Smooth muscle cell (in vitro differentiated cells): ENCODE measurements at regions not wholly inside any gene's neighbourhood (a gene's known extent, or its start where the extent isn't known, plus 50 kb on each side); places are given as distances from the start of the nearest gene placed in this dataset.

ENCODE experiments used
- DNase-seq: peaks from one replicate; lab custom pipeline; 2025; ENCODE audit not compliant: unreplicated experiment; lab: John Stamatoyannopoulos, UW
- H2AFZ ChIP-seq: fragments of 200-600 bp; sonication (generic); 2 replicates; pipeline ENCODE4 v1.6.0; 2016; ENCODE audit warnings: antibody characterized with exemption, low read depth, mild to moderate bottlenecking
- H3F3A ChIP-seq: fragments of 200-600 bp; sonication (generic); 2 replicates; pipeline ENCODE4 v1.6.0; 2017; ENCODE audit warnings: antibody characterized with exemption, low read depth
- H3K27ac ChIP-seq: fragments of 200-600 bp; sonication (generic); 2 replicates; pipeline ENCODE4 v1.5.1; 2016; ENCODE audit warnings: low read depth, mild to moderate bottlenecking
- H3K27me3 ChIP-seq: fragments of 200-600 bp; sonication (generic); 2 replicates; pipeline ENCODE4 v1.6.1; 2016; ENCODE audit warnings: low read depth, mild to moderate bottlenecking
- H3K36me3 ChIP-seq: fragments of 200-600 bp; sonication (generic); 2 replicates; pipeline ENCODE4 v1.5.1; 2016; ENCODE audit warnings: low read depth
- H3K4me1 ChIP-seq: fragments of 200-600 bp; sonication (generic); 2 replicates; pipeline ENCODE4 v1.5.1; 2016; ENCODE audit warnings: low read depth
- H3K4me2 ChIP-seq: fragments of 200-600 bp; sonication (generic); 2 replicates; pipeline ENCODE4 v1.6.0; 2016; ENCODE audit warnings: mild to moderate bottlenecking
- H3K4me3 ChIP-seq: fragments of 200-600 bp; sonication (generic); 2 replicates; pipeline ENCODE4 v1.5.1; 2016; ENCODE audit warnings: mild to moderate bottlenecking
- H3K79me2 ChIP-seq: fragments of 200-600 bp; sonication (generic); 2 replicates; pipeline ENCODE4 v1.6.0; 2016; ENCODE audit warnings: low read depth, mild to moderate bottlenecking
- H3K9ac ChIP-seq: fragments of 200-600 bp; sonication (generic); 2 replicates; pipeline ENCODE4 v1.6.0; 2016; ENCODE audit warnings: low read depth
- H3K9me3 ChIP-seq: fragments of 200-600 bp; sonication (generic); replicated peaks from 2 replicates; pipeline ENCODE4 v1.5.1; 2016; ENCODE audit warnings: low read depth
- H4K20me1 ChIP-seq: fragments of 200-600 bp; sonication (generic); 2 replicates; pipeline ENCODE4 v1.6.0; 2016; ENCODE audit warnings: low read depth
- WGBS: methylation state at CpG from one replicate; pipeline ENCODE4 v1.1.7; 2016; ENCODE audit warnings: low lambda C conversion rate; 5-methylcytosine and 5-hydroxymethylcytosine counted together
- TF ChIP-seq, protein P1 (sequence below): fragments of 200-600 bp; sonication (generic); IDR thresholded peaks from 2 replicates; pipeline ENCODE4 v1.5.1; 2017; ENCODE audit warnings: borderline replicate concordance, mild to moderate bottlenecking, antibody characterized with exemption; ENCODE audit not compliant: insufficient read depth, poor library complexity, severe bottlenecking

DNA sequence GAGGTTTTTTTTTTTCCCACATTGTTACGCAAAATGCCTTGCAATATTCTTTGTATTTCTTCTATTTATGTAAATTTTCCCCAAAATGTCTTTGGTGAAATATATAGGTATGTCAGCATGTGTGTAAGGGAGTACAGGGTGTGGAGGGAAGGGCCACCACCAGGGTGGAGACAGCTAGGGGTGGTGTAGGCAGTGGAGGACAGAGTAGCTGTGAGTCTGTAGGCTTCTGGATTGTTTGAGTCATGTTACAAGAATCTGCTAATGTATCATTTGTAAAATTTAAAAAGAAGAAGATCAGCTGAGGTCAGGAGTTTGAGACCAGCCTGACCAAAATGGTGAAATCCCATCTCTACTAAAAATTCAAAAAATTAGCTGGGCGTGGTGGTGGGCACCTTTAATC is 175.5 kb downstream of the NXNL2 start:
- H3K4me3 ChIP-seq = no peak overlapping the region
- no peaks in the 10 kb centered on the region for H4K20me1 ChIP-seq
- H3K9me3 ChIP-seq = no peaks in the 10 kb centered on the region
- H3K36me3 ChIP-seq = no peaks in the 10 kb centered on the region
- H3K27ac ChIP-seq = no peak overlapping the region
- no peak for DNase-seq
- H3F3A ChIP-seq = no peaks in the 10 kb centered on the region
- TF ChIP-seq, protein P1, sequence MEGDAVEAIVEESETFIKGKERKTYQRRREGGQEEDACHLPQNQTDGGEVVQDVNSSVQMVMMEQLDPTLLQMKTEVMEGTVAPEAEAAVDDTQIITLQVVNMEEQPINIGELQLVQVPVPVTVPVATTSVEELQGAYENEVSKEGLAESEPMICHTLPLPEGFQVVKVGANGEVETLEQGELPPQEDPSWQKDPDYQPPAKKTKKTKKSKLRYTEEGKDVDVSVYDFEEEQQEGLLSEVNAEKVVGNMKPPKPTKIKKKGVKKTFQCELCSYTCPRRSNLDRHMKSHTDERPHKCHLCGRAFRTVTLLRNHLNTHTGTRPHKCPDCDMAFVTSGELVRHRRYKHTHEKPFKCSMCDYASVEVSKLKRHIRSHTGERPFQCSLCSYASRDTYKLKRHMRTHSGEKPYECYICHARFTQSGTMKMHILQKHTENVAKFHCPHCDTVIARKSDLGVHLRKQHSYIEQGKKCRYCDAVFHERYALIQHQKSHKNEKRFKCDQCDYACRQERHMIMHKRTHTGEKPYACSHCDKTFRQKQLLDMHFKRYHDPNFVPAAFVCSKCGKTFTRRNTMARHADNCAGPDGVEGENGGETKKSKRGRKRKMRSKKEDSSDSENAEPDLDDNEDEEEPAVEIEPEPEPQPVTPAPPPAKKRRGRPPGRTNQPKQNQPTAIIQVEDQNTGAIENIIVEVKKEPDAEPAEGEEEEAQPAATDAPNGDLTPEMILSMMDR = no peak
- H3K9ac ChIP-seq = no peak overlapping the region
- no peak overlapping the region for H3K4me2 ChIP-seq
- no peaks in the 10 kb centered on the region for H3K79me2 ChIP-seq
- no peaks in the 10 kb centered on the region for H3K4me1 ChIP-seq
- WGBS = 92% methylated on average over 2 of the region's 2 CpGs
- H3K27me3 ChIP-seq = no peaks in the 10 kb centered on the region
- H2AFZ ChIP-seq = no peak overlapping the region

DNA sequence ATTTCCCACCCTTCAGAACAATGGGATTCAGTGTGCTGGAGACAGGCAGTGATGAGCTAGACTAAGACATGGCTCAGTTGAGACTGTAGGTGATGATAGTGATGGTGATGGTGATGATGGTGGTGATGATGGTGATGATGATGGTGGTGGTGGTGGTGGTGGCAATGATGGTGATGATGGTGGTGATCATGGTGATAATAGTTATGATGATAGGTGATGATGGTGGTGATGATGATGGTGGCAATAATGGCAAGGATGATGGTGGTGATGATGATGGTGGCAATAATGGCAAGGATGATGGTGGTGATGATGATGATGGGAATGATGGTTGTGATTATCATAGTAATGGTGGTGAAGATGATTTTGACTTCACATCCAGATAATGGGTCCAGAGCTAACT is 176.7 kb downstream of the NXNL2 start:
- Histone ChIP-seq H3K4me2 (no peak overlapping the region), H3F3A (peaks cover 6% of the 10 kb centered on the region), H3K4me3 (no peak overlapping the region), H3K9me3 (no peaks in the 10 kb centered on the region), H3K27ac (no peak overlapping the region), H2AFZ (no peak overlapping the region), H3K79me2 (no peaks in the 10 kb centered on the region), H3K27me3 (no peaks in the 10 kb centered on the region), H3K4me1 (no peaks in the 10 kb centered on the region), H3K9ac (no peak overlapping the region), H4K20me1 (no peaks in the 10 kb centered on the region), H3K36me3 (no peaks in the 10 kb centered on the region)
- DNase-seq = no peak
- TF ChIP-seq, protein P1 = no peak

DNA sequence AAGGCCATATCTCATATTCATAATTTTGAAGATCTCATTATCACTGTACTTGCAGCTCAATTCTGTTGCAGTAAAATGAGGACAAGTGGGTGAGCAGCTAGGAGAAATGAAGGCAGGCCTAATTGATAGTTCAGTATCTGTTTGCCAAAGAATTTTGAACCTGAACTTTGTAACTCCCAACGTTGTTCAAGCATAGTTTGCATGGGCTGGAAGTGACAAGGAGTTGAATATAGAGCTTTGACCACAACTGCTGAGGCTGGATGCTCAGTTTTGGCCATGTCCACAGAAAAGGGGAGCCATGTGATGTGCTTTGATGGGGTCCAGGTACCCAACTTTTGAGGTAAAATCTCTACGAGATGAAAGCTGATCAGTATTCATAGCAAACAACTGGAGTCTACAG is 177.5 kb downstream of the NXNL2 start:
- WGBS = 84% methylated on average over 2 of the region's 2 CpGs
- H3K4me3 ChIP-seq = no peak overlapping the region

DNA sequence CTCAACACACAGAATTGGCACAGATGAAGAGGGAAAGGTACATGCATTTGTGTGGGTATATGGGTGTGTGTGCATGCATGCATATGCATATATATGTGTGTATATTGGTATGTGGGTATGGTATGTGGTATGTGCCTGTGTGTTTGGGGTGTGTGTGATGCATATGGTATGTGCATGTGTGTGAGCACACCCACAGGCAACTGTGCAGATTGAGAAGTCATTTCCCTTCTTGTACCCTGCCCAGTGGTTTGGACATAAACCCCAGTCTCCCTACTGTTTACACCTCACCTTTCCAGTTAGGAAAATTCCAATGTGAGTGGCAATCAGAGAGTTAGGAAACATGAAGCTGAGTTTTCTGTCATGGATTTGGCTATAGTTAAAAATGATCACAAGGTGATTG is 178.0 kb downstream of the NXNL2 start:
- H3K27ac ChIP-seq = no peak overlapping the region
- no peaks in the 10 kb centered on the region for H3K79me2 ChIP-seq
- DNase-seq = no peak
- H2AFZ ChIP-seq = no peak overlapping the region
- H3K9me3 ChIP-seq = no peaks in the 10 kb centered on the region
- no peak overlapping the region for H3K4me3 ChIP-seq
- no peaks in the 10 kb centered on the region for H4K20me1 ChIP-seq
- no peak overlapping the region for H3K4me2 ChIP-seq
- H3K27me3 ChIP-seq = no peaks in the 10 kb centered on the region
- no peaks in the 10 kb centered on the region for H3K4me1 ChIP-seq
- no peak overlapping the region for H3K9ac ChIP-seq
- peaks cover 6% of the 10 kb centered on the region for H3F3A ChIP-seq
- TF ChIP-seq, protein P1 = no peak
- H3K36me3 ChIP-seq = no peaks in the 10 kb centered on the region

More for the DNA sequence above, 177.5 kb downstream of the NXNL2 start:
- no peak for DNase-seq
- Histone ChIP-seq H2AFZ (no peak overlapping the region), H3K9ac (no peak overlapping the region), H3K79me2 (no peaks in the 10 kb centered on the region), H3K4me1 (no peaks in the 10 kb centered on the region), H4K20me1 (no peaks in the 10 kb centered on the region), H3F3A (peaks cover 6% of the 10 kb centered on the region), H3K9me3 (no peaks in the 10 kb centered on the region), H3K4me2 (no peak overlapping the region), H3K36me3 (no peaks in the 10 kb centered on the region), H3K27ac (no peak overlapping the region), H3K27me3 (no peaks in the 10 kb centered on the region)
- TF ChIP-seq, protein P1 = no peak
